NCI-H2171 treated with DMSO at 0.1 percent for 48 hours (cell line): ENCODE measurements at regions not wholly inside any gene's neighbourhood (a gene's known extent, or its start where the extent isn't known, plus 50 kb on each side); places are given as distances from the start of the nearest gene placed in this dataset.

Experiments used
- DNase-seq: peaks from one replicate; lab custom pipeline; 2025; lab: John Stamatoyannopoulos, UW

DNA sequence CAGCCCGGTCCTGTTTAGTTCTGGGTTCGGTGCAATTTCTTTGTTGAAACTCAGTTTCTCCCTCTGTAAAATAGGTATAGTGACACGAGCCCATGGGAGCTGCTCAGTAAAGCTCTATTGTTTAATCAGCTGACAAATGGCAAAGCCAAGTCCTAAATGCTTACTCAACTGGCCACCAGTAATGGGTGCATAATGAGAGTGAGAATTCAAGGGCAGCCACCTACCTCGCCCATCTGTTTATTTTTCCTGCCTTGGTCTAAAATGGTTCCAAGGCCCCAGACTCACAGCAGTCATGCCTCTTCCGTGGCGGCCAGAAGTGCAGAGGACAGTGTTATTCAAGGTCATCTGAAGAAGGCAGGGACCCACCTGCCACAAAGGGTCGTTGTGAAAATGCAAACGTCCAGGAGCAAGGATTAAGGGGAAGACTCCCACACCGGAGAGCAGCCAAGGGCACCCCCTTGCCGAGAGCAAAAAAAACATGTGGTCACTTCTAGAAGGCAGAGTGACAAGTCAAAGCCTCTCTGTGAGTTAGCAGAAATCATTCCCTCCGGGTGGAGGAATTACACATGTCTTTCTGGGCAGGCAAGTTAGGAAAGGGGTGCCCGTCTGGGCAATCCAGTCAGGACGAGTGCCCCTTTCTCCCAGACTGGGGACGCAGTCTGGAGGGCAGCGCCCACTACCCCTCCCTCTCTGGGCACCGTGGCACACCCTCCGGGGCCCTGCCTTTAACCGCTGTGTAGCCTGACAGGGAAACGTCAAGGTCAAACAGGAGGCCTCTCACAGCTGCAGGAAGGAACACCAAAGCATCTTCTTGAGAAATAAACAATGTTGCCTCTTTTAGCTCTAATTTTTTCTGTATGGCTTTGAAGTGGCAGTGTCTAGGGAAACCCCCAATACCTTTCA lies 186.2 kb downstream of the FOXO1 start:
- DNase-seq = no peak

DNA sequence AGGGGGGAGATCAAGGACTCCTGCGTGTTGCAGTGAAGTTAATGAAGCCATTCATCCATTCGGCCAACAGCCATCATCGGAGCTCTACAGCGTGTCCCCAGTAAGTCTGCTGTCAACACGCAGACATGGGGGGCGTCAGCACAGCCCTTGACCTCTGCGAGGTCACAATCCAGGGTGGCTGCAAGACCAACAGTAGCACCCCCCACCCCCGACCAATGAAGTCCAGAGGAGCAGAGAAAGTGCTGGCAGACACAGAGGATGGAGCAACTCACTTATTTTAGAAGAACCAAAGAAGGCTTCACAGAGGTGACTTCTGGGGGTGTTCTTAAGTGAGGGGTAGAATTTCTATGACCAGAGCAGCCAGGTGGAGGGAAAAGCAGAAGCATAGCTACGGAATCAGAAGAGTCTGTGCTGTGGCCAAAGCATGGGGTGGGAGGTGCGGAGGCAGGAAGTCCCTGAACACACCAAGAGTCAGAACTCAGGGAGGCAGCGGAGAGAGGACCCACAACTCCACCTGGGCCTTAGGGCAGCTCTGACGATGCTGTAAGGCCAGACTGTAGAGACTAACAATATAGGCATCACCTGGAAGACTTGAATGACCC lies 185.4 kb downstream of the FOXO1 start:
- no peak for DNase-seq

DNA sequence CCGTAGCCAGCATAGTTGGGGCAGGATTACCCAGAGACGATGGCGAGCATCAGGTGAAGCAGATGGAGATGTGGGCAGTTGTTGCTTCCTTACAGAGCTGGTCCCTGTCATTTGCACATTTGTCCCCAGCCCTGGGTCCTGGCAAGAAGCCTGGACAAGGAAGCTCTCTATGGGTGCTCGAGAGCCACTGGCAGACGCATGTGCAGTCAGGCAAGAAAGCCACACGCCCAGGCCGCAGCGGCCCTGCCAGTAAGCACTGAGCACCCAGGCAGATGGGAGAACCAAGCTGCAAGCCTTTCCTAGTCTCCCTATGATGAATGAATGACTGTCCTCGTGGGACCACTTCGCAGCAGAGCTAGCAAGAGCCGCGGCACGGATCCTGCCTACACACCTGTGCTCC lies 182.8 kb downstream of the FOXO1 start:
- peak; percentile 78 for DNase-seq

DNA sequence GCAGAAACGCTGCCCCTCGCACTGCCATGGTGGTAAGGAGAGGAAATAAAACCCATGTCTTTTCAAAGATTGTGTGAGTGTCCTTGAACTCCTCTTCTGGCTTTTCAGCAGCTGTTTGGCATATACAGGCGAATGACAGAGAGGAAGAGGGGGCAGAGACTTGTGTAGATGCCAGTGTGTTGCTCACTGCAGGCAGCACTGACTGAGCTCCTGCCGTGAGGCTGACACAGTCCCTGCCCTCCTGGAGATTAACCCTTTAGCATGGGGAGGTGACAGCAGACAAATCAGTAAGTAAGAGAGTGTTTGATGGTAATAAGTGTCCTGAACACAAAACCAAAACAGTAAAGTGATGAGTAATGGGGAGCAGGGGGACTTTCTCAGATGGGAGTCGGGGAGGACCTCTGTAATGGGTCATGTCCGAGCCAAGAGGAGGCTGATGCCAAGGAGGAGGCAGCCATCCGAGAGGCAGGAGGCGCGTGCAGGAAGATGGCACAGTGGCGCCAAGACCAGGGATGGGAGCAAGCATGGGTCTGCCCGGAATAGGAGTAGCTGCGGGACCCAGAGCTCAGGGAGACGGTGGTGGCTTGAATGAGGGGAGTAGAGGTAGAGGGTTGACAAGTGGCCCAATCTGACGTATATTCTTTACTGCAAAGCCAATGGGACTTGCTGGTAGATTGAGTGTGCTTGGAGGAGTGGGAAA lies 182.2 kb downstream of the FOXO1 start:
- peak; percentile 67 for DNase-seq

DNA sequence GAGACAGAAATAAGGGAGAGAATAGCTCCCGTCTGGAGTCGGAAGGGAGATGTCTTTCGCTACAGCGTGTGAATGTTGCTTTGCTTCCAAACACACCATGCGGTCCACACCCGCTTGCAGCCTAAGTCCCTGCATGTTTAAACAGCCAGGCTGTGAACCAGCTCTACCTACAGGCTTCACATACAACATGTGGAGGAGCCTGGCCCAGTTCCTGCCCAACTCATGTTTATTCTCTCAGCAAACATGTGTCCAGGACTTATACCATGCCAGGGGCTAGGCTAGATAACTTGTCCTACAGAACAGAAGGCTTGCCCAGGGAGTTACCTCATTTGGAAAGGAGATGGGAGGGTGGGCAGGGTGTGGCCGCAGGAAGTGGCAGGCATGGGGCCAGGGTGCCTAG lies 181.5 kb downstream of the FOXO1 start:
- no peak for DNase-seq

DNA sequence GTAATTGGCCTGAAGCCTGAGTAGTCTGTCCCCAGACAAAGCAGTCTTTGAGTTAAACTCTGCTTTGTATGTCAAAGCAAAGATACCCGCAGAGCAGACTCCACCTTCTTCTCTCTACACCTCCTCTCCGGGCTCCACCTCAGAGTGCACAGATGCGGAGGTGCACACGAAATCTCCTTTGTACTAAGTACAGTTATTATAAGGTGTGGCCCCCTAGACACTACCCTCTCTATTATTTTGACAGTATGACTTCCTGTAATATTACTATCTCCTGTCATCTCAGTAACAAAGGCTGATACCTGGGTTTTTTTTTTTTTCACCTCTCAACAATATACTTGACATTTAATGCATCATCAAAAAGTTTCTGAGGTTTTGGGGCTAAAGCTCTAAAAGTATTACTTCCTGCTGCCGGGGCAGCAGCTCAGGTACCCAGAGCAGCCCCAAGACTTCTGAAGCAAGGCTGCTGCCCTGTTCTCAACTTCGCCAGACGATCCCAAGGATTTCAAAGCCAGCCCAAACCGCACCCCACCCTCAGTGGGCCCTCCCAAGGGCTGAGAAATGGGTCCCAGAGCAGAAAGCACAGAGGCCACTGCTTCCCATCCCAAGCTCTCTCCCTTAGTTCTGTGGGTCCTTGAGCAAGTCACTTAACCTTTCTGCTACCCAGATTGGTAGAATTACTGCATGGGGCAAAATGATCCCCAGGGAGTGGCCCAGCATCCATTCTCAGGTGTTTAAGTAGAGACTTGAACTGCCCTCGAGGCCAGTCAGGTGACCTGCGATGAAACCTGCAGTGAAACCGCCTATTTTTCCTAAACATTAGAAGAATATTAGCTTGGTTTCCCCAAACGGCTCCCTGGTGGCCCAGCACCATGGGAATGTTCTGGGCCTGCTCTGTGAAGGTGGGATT lies 180.6 kb downstream of the FOXO1 start:
- DNase-seq = no peak

DNA sequence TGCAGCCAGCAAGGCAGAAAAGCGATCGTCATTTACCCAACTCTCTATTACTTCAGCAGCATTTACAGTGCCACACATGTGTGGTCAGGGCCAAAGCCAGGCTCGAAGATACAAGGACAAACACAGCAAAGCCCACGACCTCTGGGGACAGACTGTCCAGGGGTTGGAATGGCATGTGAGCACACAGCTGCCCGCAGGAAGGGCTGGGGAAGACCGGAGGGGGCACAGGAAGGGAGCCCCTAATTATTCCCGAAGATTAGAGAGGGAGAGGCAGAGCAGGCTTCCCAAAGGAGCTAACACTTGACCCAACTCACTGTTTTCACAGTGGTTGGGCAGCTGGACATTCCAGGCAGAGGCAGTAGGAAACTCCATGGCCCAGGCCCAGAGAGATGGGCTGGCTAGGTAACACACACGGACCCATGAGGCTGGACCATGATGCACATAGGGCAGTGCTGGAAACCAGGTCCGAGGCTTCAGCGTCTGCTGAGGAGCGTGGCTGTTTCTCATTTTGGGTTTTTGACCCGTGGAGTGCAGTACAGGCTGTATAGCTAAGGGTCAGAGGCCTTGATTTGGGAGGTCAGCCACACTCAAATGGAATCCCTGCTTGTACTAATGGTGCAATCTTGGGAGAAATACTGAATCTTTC lies 179.8 kb downstream of the FOXO1 start:
- no peak for DNase-seq

- no peak for DNase-seq
Measured at GRCh38 chr13:40488869-40489391, 177.5 kb downstream of the FOXO1 start.

- DNase-seq = peak; percentile 86
Measured at GRCh38 chr13:40490086-40490758, 176.2 kb downstream of the FOXO1 start.

GRCh38 chr13:40492511-40492910 lies 173.9 kb downstream of the FOXO1 start:
- DNase-seq = no peak

DNA sequence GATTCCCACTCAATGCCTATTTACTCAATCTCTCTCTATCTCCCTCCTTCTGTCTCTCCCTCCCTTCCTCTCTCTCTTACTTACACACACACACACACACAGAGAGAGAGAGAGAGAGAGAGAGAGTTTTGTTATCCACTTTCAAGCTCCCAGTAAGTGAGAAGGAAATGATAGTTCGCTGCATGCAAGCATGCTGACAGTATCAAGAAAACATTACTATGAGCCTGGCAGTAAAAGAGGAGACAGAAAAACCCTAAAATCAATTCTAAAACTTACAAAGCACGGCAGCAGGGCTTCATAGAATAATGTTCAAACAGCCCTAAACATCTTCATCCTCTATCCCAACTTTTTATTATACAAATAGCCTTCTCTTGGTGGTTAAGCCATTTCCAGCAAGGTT lies 171.9 kb downstream of the FOXO1 start:
- DNase-seq = no peak

- no peak for DNase-seq
Measured at GRCh38 chr13:40494946-40495620, 171.4 kb downstream of the FOXO1 start.

DNA sequence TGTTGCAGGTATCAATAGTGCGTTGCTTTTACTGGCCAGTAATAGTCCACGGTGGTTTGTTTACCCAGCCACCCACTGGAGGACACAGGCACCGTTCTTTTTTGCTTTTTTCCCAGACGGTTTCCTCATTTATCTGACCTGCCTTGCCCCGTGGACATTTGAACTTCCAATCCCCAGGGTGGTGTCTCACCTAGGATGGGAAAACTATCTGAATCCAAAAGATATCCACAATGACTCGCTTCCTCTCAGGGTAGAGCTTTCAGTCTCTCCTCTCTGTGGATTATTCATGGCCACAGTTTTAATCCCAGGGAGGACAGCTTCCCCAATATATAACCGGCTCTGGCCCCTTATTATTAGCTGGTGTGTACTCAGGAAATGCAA lies 170.8 kb downstream of the FOXO1 start:
- DNase-seq = no peak

- DNase-seq = no peak
Measured at GRCh38 chr13:40496035-40496810, 170.2 kb downstream of the FOXO1 start.

DNA sequence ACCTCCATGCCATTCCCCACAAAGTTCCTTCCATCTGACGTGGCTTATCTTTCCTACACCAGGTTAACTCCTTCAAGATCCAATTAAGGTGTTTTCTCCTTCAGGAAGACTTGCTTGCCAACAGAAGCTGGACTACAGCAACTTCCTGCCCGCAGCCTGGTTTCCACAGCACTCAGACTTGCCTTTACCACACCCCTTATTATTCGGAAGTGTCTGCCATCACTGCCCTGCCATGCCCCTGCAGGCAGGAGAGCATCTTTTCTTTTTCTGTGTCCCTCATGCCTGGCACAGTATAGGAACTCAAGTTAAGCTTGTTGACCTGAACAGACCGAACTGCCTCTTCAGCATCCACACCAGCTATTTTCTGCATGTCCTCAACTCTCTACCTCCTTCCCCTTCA lies 168.0 kb downstream of the FOXO1 start:
- no peak for DNase-seq

DNA sequence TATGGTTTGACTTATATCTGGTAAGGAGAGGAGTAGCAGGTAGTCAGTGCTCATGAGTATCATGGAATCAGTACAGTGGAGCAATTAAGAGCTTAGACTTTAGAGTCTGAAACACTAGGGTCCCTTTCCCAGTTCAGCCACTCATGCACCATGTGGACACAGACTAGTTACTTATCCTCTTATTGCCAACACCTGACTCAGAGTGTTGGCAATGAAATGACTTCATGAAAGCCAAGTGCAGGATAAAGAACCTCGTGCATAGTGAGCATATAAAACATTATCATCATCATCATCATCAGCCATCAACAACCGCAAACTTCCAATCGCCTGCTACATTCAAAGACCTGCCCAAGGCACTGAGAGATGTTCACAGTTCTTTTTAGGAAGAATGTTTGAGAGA lies 164.2 kb downstream of the FOXO1 start:
- no peak for DNase-seq

GRCh38 chr13:40503011-40503410 lies 163.4 kb downstream of the FOXO1 start:
- DNase-seq = no peak

DNA sequence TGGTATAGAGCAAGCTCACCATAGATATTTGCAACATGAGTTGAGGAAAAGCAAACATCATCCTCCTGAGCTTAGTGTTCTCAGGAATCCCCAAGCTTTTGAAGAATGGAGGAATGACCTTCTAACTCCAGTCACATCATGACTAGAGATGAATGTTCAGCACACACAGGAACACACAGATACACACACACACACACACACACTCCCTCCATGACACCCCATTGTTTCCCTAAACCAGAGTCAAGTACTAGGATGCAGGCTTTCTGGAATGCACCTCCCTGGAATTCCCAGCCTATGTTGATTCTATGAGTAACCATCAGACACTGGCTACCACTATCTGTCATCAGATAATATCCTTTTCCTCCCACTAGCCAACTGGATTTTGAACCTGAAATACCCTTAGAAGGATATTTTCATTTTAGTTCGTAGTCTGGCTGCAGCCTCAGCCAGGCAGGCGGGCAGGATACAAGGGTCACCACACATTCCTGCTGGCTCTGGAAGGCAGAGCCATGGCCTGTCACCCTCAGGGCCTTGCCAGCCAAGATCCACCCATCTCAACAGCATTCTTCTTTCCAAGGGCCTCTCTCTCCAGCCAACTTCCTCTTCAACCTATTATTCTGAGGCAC lies 162.4 kb downstream of the FOXO1 start:
- no peak for DNase-seq

DNA sequence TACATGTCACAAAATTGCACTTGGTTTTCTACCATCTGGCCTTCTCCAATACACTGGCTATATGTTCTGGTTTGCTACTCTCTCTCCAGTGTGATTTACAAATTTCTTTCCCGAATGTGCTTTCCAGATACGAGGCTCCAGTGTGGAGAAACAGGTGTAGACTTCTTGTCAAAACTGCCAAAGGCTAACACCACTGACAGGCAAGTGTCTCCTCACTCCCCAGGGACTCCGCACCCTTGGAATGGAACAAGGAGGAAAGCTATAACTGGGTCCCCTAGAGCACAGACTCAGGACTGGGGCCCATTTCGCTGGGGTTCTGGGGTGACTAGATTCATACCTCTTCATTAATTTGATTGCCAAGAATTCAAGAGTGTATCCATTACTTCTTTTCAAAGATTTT lies 161.8 kb downstream of the FOXO1 start:
- DNase-seq = no peak
